HG03064 (cell line): ENCODE measurements at regions not wholly inside any gene's neighbourhood (a gene's known extent, or its start where the extent isn't known, plus 50 kb on each side); places are given as distances from the start of the nearest gene placed in this dataset.

Experiments used
- ATAC-seq: cut with Tn5 transposase; IDR thresholded peaks from one replicate; pipeline ENCODE4 v1.9.1; 2021; ENCODE audit warnings: low read depth; ENCODE audit not compliant: unreplicated experiment

- ATAC-seq = no peak
Observed at GRCh38 chr12:17278946-17279345, 673.0 kb upstream of the LMO3 start.

GRCh38 chr12:17276196-17276595 is 670.2 kb upstream of the LMO3 start:
- ATAC-seq = no peak

GRCh38 chr12:17266856-17267255 is 660.9 kb upstream of the LMO3 start:
- ATAC-seq = no peak

GRCh38 chr12:17264603-17265002 is 658.6 kb upstream of the LMO3 start:
- ATAC-seq = no peak

GRCh38 chr12:17239874-17240273 is 633.9 kb upstream of the LMO3 start:
- ATAC-seq = no peak

GRCh38 chr12:17235996-17236395 is 630.0 kb upstream of the LMO3 start:
- ATAC-seq = no peak

- ATAC-seq = no peak
Observed at GRCh38 chr12:17215759-17216570, 610.0 kb upstream of the LMO3 start.

- no peak for ATAC-seq
Observed at GRCh38 chr12:17214929-17215328, 609.0 kb upstream of the LMO3 start.

GRCh38 chr12:17206553-17206952 is 600.6 kb upstream of the LMO3 start:
- no peak for ATAC-seq

- ATAC-seq = no peak
Observed at GRCh38 chr12:17204289-17205054, 598.5 kb upstream of the LMO3 start.

- ATAC-seq = no peak
Observed at GRCh38 chr12:17203497-17203896, 597.5 kb upstream of the LMO3 start.

GRCh38 chr12:17197971-17198370 is 592.0 kb upstream of the LMO3 start:
- no peak for ATAC-seq

- no peak for ATAC-seq
Observed at GRCh38 chr12:17192721-17193120, 586.8 kb upstream of the LMO3 start.

GRCh38 chr12:17169726-17170471 is 563.9 kb upstream of the LMO3 start:
- no peak for ATAC-seq

GRCh38 chr12:17159506-17160300 is 553.7 kb upstream of the LMO3 start:
- no peak for ATAC-seq

GRCh38 chr12:17158201-17158600 is 552.2 kb upstream of the LMO3 start:
- ATAC-seq = no peak

GRCh38 chr12:17151917-17152316 is 546.0 kb upstream of the LMO3 start:
- ATAC-seq = no peak

- no peak for ATAC-seq
Observed at GRCh38 chr12:17148706-17149105, 542.7 kb upstream of the LMO3 start.

- ATAC-seq = no peak
Observed at GRCh38 chr12:17142856-17143255, 536.9 kb upstream of the LMO3 start.

GRCh38 chr12:17139931-17140330 is 534.0 kb upstream of the LMO3 start:
- no peak for ATAC-seq
